Activated CD4-positive, alpha-beta T cell treated with anti-CD3 and anti-CD28 coated beads, Interleukin-2, amount 10 ng/mL, durations not matched to agents 7 days and 5 days (primary cell): ENCODE measurements at regions not wholly inside any gene's neighbourhood (a gene's known extent, or its start where the extent isn't known, plus 50 kb on each side); places are given as distances from the start of the nearest gene placed in this dataset.

Experiments used
- CTCF ChIA-PET: fragments of 350-600 bp; sonication (Branson Sonifier 250); formaldehyde crosslinking; loops from one replicate; lab custom pipeline; 2021; ENCODE audit warnings: antibody characterized with exemption; lab: Charles Lee
- POLR2A ChIA-PET: fragments of 350-600 bp; sonication (Branson Sonifier 250); formaldehyde crosslinking; loops from one replicate; lab custom pipeline; 2021; ENCODE audit warnings: antibody characterized with exemption; lab: Charles Lee
- DNase-seq: peaks from one replicate; pipeline ENCODE4 v3.0.0-alpha.2; 2020
- H3K27ac Mint-ChIP-seq: one replicate; pipeline ENCODE4 v1.8.0; 2021; ENCODE audit warnings: mild to moderate bottlenecking, moderate library complexity, mixed read lengths
- H3K27me3 Mint-ChIP-seq: one replicate; pipeline ENCODE4 v1.8.0; 2021; ENCODE audit warnings: mixed read lengths
- H3K36me3 Mint-ChIP-seq: one replicate; pipeline ENCODE4 v1.8.0; 2021; ENCODE audit warnings: low read depth, mixed read lengths
- H3K4me1 Mint-ChIP-seq: one replicate; pipeline ENCODE4 v1.8.0; 2021; ENCODE audit warnings: mixed read lengths
- H3K4me3 Mint-ChIP-seq: one replicate; pipeline ENCODE4 v1.8.0; 2021; ENCODE audit warnings: mild to moderate bottlenecking, moderate library complexity, mixed read lengths
- H3K9me3 Mint-ChIP-seq: one replicate; pipeline ENCODE4 v1.8.0; 2021; ENCODE audit warnings: mixed read lengths

DNA sequence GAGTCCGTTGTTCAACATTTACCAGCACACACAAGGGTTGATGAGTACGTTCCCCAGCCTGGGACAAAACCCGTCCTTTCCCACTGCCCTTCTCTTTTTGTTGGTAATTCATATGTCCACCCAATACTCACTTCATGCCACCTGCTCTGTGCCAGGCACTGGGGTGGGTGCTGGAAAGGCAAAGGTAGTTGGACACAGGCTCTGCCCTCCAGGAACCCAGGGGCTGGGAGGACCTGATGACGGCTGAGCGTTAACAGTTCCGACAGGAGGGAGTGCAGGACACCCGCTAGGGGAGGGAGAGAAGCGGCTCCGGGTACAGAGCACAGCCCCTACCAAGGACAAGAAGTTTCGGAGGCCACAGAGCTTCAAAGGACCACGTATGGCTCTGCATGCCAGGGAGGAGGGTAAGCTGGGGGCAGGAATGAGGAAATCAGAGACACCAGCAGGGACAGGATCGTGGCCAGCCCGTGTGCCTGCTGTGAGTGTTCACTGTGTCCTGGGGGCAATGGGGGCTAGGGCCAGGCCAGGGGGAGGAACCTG, 134.1 kb upstream of the GPC1 start:
- DNase-seq, result no peak
- Mint-ChIP-seq H3K27ac (no peak overlapping the region), H3K9me3 (no peaks in the 10 kb centered on the region), H3K36me3 (no peaks in the 10 kb centered on the region), H3K4me3 (no peak overlapping the region), H3K27me3 (no peaks in the 10 kb centered on the region), H3K4me1 (no peaks in the 10 kb centered on the region)
- POLR2A ChIA-PET, result no interaction called here
- CTCF ChIA-PET, result no interaction called here

DNA sequence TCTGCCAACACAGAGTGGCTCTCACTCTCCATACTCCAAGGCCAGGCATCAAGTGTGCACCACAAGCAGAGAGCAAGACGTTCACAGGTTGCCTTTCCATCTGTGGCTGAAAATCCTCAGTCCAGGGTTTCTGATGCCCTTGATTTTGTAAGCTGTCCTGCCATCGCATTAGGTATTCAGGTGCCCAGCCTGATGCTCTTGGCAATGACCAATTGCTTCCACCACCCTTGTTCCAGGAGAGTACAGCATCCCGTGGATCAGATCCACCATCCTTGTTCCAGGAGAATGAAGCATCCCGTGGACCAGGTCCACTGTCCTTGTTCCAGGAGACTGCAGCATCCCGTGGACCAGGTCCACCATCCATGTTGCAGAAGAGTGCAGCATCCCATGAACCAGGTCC, 133.4 kb upstream of the GPC1 start:
- no peak overlapping the region for H3K4me3 Mint-ChIP-seq
- ChIA-PET POLR2A (no interaction called here), CTCF (no interaction called here)
- H3K4me1 Mint-ChIP-seq, result no peaks in the 10 kb centered on the region
- no peaks in the 10 kb centered on the region for H3K36me3 Mint-ChIP-seq
- H3K27me3 Mint-ChIP-seq, result no peaks in the 10 kb centered on the region
- H3K9me3 Mint-ChIP-seq, result no peaks in the 10 kb centered on the region
- DNase-seq, result no peak
- H3K27ac Mint-ChIP-seq, result no peak overlapping the region

DNA sequence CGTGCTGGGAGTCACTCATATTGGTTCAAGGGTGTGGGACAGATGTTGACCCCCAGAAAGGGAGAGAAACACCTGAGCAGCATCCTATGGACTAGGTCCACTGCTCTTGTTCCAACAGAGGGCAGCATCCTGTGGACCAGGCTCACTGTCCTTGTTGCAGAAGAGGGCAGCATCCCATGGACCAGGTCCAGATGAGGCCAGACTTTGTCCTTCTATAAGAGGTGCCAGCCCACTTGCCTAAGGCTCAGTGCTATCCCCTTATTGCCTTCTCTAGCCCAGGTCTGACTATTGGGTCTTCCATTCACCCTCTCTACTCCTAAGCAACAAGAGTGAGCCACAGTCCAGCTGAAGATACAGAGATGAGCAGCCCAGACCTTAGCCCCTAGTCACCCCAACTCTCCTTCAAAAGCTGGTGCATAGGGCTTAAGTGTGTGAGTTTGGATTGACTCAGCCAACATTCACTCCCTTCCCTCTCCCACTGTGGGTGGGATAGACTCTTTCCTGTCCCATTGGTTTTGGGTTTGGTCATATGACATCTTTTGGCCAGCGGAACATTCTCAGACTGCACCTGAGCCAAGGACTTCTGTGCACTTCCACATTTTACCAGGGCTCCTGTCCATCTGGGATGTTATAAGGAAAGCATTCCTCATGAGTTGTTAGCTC, 132.4 kb upstream of the GPC1 start:
- Mint-ChIP-seq H3K27me3 (no peaks in the 10 kb centered on the region), H3K27ac (no peak overlapping the region), H3K36me3 (no peaks in the 10 kb centered on the region)

DNA sequence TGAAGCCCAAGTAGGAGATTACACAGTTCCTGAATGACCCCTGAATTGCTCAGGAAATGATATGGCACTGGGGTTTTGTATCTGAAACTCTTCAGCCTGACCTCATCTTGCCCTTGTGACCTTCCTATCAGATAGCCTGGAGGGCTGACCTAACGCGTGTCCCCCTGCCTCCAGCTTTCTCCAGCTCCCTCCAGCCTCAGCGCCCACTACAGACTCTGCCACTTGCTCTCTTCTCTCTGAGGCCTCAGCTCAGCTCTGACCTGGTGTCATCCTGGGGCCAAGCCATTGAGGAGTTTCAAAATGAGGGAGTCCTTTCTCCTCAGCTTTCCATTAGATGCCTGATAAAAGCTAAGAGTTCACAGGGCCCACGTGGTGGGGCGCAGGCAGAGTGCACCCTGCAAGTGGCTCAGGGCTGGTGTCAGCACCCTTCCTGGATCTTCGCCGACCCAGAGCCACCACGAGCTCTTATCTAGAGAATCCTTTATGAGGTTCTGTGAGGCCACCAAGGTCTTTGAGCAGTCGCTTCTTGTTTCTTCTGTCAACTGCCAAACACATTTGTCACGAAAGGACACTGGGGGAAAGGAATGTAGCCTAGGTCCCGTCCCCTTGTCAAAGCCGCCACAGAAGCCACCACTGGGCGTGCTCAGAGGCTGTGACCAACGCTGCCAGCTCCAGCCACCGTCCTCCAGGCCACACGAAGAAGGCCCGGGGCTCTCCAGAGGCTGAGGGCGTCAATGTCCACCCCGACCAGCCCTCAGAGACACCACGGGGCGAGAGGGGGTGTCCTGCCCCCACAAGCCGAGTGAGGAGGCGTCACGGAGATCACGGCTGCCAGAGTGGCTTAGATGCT, 131.3 kb upstream of the GPC1 start:
- Mint-ChIP-seq H3K9me3 (no peaks in the 10 kb centered on the region), H3K4me3 (no peak overlapping the region), H3K36me3 (no peaks in the 10 kb centered on the region), H3K27me3 (no peaks in the 10 kb centered on the region), H3K4me1 (no peaks in the 10 kb centered on the region), H3K27ac (no peak overlapping the region)
- POLR2A ChIA-PET, result no interaction called here
- CTCF ChIA-PET, result no interaction called here
- DNase-seq, result no peak

More for the DNA sequence above, 132.4 kb upstream of the GPC1 start:
- no peaks in the 10 kb centered on the region for H3K9me3 Mint-ChIP-seq
- POLR2A ChIA-PET, result no interaction called here
- no peak overlapping the region for H3K4me3 Mint-ChIP-seq
- H3K4me1 Mint-ChIP-seq, result no peaks in the 10 kb centered on the region
- no peak for DNase-seq
- CTCF ChIA-PET, result no interaction called here

DNA sequence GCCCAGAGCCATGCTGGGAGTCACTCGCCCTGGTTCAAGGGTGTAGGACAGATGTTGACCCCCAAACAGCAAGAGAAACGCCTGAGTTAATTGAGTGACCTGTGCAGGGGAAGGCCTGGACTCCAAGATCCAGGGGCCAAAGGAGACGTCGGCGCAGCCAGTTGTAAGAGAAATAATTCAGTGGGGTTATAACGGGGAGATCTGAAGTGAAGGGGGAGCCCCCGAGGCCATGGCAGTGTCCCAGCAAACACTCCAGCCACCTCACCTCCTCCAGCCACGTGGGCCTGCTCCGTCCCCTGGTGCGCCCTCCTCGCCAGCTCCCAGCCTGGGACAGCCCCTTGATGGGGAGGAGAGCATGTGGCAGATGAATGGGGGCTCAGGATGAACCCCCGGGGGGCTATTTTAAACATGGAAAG, 130.7 kb upstream of the GPC1 start:
- Mint-ChIP-seq H3K27ac (no peak overlapping the region), H3K36me3 (no peaks in the 10 kb centered on the region), H3K27me3 (no peaks in the 10 kb centered on the region), H3K4me1 (no peaks in the 10 kb centered on the region), H3K9me3 (no peaks in the 10 kb centered on the region), H3K4me3 (no peak overlapping the region)
- ChIA-PET CTCF (no interaction called here), POLR2A (no interaction called here)
- DNase-seq, result no peak

DNA sequence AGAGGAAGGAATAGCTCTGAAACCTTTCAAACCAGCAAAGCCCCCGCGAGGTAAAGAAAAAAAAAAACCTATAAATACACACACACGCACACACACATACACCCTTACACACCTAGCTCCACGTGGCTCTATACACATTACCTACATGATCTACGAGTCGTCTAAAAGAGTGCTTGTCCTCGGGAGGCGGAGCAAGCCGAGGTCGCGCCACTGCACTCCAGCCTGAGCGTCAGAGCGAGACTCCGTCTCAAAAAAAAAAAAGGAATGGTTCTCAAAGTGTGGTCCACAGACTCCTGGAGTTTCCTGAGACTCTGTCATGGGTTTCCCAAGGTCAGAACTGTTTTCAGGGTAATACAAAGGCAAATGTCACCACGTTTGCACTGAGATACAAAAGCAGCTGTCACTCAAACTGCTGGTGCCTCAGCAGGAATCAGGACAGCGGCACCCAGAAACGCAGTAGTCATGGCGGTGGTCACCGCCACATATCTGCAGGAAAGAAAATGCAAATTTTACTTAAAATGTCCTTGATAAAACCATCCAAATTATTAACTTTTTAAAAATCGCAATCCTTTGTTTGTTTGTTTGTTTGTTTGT, 130.0 kb upstream of the GPC1 start:
- ChIA-PET POLR2A (no interaction called here), CTCF (interaction anchor here (0.7 kb wide), 1 partner anchor 72 kb away, joined by 3 read pairs; no protein-coding TSS in a partner anchor)
- no peaks in the 10 kb centered on the region for H3K4me1 Mint-ChIP-seq
- H3K9me3 Mint-ChIP-seq, result no peaks in the 10 kb centered on the region
- H3K36me3 Mint-ChIP-seq, result no peaks in the 10 kb centered on the region
- no peak for DNase-seq
- no peak overlapping the region for H3K4me3 Mint-ChIP-seq
- H3K27me3 Mint-ChIP-seq, result no peaks in the 10 kb centered on the region
- H3K27ac Mint-ChIP-seq, result no peak overlapping the region

DNA sequence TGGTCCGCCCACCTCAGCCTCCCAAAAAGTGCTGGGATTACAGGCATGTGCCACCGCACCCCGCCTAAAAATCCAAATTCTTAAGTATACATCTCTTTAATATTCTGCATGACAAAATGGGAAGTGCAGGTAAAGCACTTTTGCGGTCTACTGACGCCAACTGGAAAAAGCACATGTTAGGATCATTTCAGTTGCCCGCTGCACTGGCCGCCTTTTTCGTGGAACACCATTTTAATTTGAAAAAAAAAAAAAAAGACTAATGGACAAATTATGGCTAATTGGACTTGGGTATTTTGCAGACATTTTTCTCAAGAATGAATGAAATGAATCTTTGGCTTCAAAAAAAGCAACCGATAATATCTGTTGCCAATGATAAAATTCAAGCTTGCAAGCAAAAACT, 129.3 kb upstream of the GPC1 start:
- H3K4me1 Mint-ChIP-seq, result no peaks in the 10 kb centered on the region
- no peak overlapping the region for H3K4me3 Mint-ChIP-seq
- CTCF ChIA-PET, result interaction anchor here (0.6 kb wide), 2 partner anchors 119 to 350 kb away, joined by 3 read pairs; no protein-coding TSS in a partner anchor
- no peak overlapping the region for H3K27ac Mint-ChIP-seq
- H3K36me3 Mint-ChIP-seq, result no peaks in the 10 kb centered on the region
- H3K27me3 Mint-ChIP-seq, result no peaks in the 10 kb centered on the region
- POLR2A ChIA-PET, result no interaction called here
- no peaks in the 10 kb centered on the region for H3K9me3 Mint-ChIP-seq
- no peak for DNase-seq

DNA sequence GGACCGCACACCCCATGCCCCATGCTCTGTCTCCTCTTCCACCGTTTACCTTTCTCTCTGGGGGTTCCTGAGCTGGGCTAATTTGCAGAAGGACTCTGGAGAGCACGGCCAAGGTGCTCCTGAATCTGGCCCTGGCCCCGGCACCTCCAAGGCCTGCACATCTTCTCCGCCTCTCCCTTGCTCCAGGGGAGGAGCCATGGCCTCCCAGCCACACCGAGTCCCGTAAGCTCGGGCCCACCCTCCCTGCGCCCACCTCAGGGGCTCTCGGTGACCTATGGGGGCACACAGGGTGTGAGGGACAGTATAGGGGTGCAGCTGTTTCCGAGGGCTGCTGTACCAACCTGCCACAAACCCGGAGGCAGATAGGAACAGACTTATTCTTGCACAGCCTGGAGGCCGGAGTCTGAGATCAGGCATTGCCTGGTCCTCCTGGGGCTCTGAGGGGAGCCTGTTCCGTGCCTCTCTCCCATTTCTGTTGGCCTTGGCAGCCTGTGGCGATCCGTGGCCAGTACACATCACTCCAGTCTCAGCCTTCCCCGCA, 127.3 kb upstream of the GPC1 start:
- no peaks in the 10 kb centered on the region for H3K36me3 Mint-ChIP-seq
- no peaks in the 10 kb centered on the region for H3K27me3 Mint-ChIP-seq
- ChIA-PET POLR2A (no interaction called here), CTCF (no interaction called here)
- no peak overlapping the region for H3K27ac Mint-ChIP-seq
- no peaks in the 10 kb centered on the region for H3K9me3 Mint-ChIP-seq
- H3K4me1 Mint-ChIP-seq, result no peaks in the 10 kb centered on the region
- no peak for DNase-seq
- no peak overlapping the region for H3K4me3 Mint-ChIP-seq

DNA sequence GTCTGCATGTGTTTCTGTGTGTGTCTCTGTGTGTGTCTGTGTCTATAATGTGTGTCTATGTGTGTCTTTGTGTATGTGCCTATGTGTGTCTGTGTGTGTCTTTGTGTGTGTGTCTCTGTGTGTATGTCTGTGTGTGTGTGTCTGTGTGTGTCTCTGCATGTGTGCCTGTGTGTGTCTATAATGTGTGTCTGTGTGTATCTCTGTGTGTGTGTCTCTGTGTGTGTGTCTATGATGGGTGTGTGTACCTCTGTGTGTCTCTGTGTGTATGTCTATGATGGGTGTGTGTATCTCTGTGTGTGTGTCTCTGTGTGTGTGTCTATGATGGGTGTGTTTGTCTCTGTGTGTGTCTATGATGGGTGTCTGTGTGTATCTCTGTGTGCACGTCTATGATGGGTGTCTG, 126.2 kb upstream of the GPC1 start:
- no peak for DNase-seq
- Mint-ChIP-seq H3K9me3 (no peaks in the 10 kb centered on the region), H3K27ac (no peak overlapping the region), H3K27me3 (no peaks in the 10 kb centered on the region), H3K36me3 (no peaks in the 10 kb centered on the region), H3K4me1 (no peaks in the 10 kb centered on the region), H3K4me3 (no peak overlapping the region)
- ChIA-PET POLR2A (no interaction called here), CTCF (no interaction called here)

DNA sequence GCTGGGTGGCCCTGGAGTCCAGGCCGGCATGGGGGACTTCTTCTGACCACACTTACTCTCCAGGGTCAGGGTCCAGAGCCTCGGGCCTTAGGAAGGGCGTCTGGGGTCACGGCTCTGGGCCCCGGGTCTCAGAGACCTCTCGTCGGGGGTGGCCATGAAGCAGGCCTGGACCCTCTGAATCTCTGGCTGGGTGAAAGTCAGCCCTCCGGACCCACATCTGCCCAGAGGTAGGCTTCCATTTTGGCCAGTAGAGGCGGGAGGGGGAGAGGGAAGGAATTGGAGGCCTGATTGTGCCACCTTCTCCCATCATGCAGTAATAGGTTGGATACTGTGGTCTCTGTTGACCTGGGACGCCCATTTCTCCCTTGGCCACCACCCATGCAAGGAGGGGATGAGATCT, 125.3 kb upstream of the GPC1 start:
- Mint-ChIP-seq H3K9me3 (no peaks in the 10 kb centered on the region), H3K27me3 (peaks cover 2% of the 10 kb centered on the region), H3K4me3 (no peak overlapping the region), H3K4me1 (no peaks in the 10 kb centered on the region), H3K36me3 (no peaks in the 10 kb centered on the region), H3K27ac (no peak overlapping the region)
- DNase-seq, result no peak
- CTCF ChIA-PET, result no interaction called here
- POLR2A ChIA-PET, result no interaction called here

DNA sequence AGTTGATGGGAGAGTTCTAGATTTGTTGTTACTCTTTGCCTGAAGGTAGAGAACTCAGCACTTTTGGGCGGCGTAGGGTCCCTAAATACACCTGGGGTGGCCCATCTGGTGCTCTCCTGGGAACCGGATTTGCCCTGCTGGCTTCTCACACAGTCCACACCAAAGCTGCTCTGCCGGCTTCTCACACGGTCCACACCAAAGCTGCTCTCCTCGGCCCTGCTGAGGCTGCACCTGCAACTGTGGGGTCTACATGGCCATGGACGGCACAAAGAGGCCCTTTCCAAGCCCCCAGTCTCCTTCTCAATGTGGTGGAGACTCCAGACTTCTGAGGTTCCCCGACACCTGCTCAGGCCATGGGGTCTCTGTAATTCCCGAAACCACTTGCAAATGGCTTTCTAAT, 124.8 kb upstream of the GPC1 start:
- Mint-ChIP-seq H3K4me3 (no peak overlapping the region), H3K27me3 (peaks cover 2% of the 10 kb centered on the region), H3K36me3 (no peaks in the 10 kb centered on the region), H3K4me1 (no peaks in the 10 kb centered on the region), H3K27ac (no peak overlapping the region), H3K9me3 (no peaks in the 10 kb centered on the region)
- no peak for DNase-seq
- POLR2A ChIA-PET, result no interaction called here
- CTCF ChIA-PET, result no interaction called here

DNA sequence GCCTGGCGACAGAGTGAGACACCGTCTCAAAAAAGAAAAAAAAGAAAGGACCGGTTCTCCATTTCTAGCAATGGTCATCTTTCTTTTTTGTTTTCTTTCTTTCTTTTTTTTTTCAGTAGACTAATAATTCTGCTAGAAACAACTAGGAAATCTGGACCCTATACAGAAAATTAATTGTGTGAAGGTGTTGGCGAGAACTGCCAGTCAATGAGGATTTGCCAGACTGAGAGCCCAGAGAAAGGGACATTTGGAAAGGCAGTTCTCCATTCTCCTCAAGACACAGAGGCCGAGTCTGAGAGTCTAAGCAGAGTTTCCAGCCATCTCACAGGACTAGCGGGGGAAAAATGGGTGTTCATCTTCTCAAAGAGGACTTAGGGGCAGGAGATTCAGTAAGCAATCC, 123.6 kb upstream of the GPC1 start:
- POLR2A ChIA-PET, result no interaction called here
- no peaks in the 10 kb centered on the region for H3K4me1 Mint-ChIP-seq
- H3K36me3 Mint-ChIP-seq, result no peaks in the 10 kb centered on the region
- CTCF ChIA-PET, result no interaction called here
- no peak overlapping the region for H3K4me3 Mint-ChIP-seq
- DNase-seq, result no peak
- no peak overlapping the region for H3K27ac Mint-ChIP-seq
- peaks cover 6% of the 10 kb centered on the region for H3K27me3 Mint-ChIP-seq
- no peaks in the 10 kb centered on the region for H3K9me3 Mint-ChIP-seq
